Vagina (tissue), 2 donors: ENCODE measurements at regions not wholly inside any gene's neighbourhood (a gene's known extent, or its start where the extent isn't known, plus 50 kb on each side); places are given as distances from the start of the nearest gene placed in this dataset.

Experiments used
- CTCF ChIP-seq, 3 experiments: fragments of 450-650 bp in 2 of 3; fragments of 200-600 bp in 1 of 3; sonication (generic) in 1 of 3; IDR thresholded peaks; one replicate each; pipeline ENCODE4 v1.5.1; 2017 to 2019; ENCODE audit warnings: antibody characterized with exemption in 3 of 3, mild to moderate bottlenecking in 2 of 3, moderate library complexity in 2 of 3
- POLR2A ChIP-seq, 2 donors: fragments of 450-650 bp; IDR thresholded peaks; one replicate each; pipeline ENCODE4 v1.6.1; 2017; ENCODE audit warnings: antibody characterized with exemption in 2 of 2, mild to moderate bottlenecking in 2 of 2, moderate library complexity in 2 of 2
- POLR2AphosphoS5 ChIP-seq, 2 donors: sonication (generic); formaldehyde crosslinking; IDR thresholded peaks; one replicate each; pipeline ENCODE4 v1.9.0; 2017; ENCODE audit warnings: antibody characterized with exemption in 2 of 2, mild to moderate bottlenecking in 2 of 2, low read depth in 1 of 2; ENCODE audit not compliant: insufficient read depth in 1 of 2

DNA sequence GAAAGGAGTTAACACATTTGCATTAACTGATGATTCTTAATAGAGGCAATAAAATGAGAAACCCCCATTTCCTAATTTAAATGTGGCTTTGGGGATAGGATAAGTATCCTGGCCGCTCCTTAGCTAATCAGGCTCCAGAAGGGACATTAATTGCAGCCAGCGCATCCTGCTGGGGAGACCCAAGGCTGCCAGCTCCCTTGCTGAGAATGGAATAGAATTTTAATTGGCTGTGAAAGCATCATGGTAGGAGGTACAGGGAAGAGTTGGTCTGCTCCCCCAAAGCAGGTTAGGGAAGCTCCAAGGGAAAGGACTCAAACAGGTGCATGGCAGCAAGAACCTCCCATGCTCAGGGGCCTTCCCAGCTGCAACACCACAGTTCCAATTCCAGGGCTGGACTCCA, 71.4 kb downstream of the MARCHF4 start:
- TF ChIP-seq CTCF (IDR thresholded peaks at IDR 0.05): no peak
- no peak for TF ChIP-seq POLR2A (IDR thresholded peaks at IDR 0.05)
- TF ChIP-seq POLR2AphosphoS5 (IDR thresholded peaks at IDR 0.05; ENCODE audit: insufficient read depth in 1 of 2, low read depth in 1 of 2): no peak
